ENCODE measurements at regions not wholly inside any gene's neighbourhood (a gene's known extent, or its start where the extent isn't known, plus 50 kb on each side); places are given as distances from the start of the nearest gene placed in this dataset.

DNA sequence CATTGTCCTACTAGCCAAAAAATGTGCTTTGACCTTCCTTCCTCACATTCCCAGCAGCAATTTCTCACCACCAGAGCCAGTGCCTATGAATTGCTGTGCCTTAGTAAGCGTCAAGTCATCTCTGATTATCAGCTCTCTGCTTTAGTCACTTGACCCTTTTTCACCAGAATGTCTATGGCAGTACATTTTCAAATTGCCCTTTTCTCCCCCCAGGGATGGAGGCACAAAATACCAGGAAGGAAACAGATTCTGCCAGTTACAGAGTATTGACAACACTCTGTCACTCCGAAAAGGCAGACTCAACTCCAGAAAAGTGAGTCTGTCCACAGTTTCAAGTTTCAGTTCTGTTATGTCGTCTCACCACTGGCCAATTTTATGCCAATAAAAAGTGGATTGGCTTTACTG is 167.4 kb downstream of the TNFSF18 start:
- TF ChIP-seq, protein P1, sequence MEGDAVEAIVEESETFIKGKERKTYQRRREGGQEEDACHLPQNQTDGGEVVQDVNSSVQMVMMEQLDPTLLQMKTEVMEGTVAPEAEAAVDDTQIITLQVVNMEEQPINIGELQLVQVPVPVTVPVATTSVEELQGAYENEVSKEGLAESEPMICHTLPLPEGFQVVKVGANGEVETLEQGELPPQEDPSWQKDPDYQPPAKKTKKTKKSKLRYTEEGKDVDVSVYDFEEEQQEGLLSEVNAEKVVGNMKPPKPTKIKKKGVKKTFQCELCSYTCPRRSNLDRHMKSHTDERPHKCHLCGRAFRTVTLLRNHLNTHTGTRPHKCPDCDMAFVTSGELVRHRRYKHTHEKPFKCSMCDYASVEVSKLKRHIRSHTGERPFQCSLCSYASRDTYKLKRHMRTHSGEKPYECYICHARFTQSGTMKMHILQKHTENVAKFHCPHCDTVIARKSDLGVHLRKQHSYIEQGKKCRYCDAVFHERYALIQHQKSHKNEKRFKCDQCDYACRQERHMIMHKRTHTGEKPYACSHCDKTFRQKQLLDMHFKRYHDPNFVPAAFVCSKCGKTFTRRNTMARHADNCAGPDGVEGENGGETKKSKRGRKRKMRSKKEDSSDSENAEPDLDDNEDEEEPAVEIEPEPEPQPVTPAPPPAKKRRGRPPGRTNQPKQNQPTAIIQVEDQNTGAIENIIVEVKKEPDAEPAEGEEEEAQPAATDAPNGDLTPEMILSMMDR (conservative IDR thresholded peaks at IDR 0.05) = no peak
- no peak for TF ChIP-seq EZH2 (IDR thresholded peaks at IDR 0.05; ENCODE audit: low read depth)
